Hepatocyte (in vitro differentiated cells): ENCODE measurements at regions not wholly inside any gene's neighbourhood (a gene's known extent, or its start where the extent isn't known, plus 50 kb on each side); places are given as distances from the start of the nearest gene placed in this dataset.

ENCODE experiments used
- CTCF ChIP-seq: fragments of 200-600 bp; sonication (generic); IDR thresholded peaks from 2 replicates; pipeline ENCODE4 v1.5.1; 2016; ENCODE audit warnings: antibody characterized with exemption, mild to moderate bottlenecking; ENCODE audit not compliant: poor library complexity
- EZH2phosphoT487 ChIP-seq: fragments of 200-600 bp; sonication (generic); IDR thresholded peaks from one replicate; pipeline ENCODE4 v1.6.1; 2018; ENCODE audit warnings: antibody characterized with exemption, mild to moderate bottlenecking, low read depth, moderate library complexity; ENCODE audit not compliant: unreplicated experiment, severe bottlenecking

DNA sequence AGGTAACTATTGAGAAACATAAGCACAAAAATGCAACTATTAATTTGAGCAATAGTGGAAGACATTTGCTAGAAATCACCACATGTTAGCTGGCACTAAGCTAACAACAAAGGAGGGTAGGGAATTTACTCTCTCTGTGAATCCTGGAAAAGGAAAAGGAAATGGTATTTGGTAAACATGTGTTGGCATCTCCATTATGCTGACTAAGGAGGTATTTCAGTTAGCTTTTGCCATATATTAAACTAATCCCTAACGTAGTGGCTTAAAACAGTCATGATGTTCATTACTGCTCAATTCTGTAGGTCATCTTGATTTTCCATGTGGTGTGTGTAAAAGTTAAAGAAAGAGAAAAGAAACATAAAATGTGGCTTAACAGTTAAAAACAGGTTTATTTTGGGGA is 1686.5 kb upstream of the PCDH7 start:
- TF ChIP-seq CTCF (no peak), EZH2phosphoT487 (no peak)
